NCI-H1105 treated with DMSO at 0.1 percent for 48 hours (cell line): ENCODE measurements at regions not wholly inside any gene's neighbourhood (a gene's known extent, or its start where the extent isn't known, plus 50 kb on each side); places are given as distances from the start of the nearest gene placed in this dataset.

Source experiments
- DNase-seq: peaks from one replicate; lab custom pipeline; 2025; lab: John Stamatoyannopoulos, UW

- no peak for DNase-seq
Observed at GRCh38 chr22:48448821-48449220, 1378.9 kb downstream of the BRD1 start.

GRCh38 chr22:48445113-48445827 is 1382.4 kb downstream of the BRD1 start:
- no peak for DNase-seq

- no peak for DNase-seq
Observed at GRCh38 chr22:48444320-48445112, 1383.2 kb downstream of the BRD1 start.

DNA sequence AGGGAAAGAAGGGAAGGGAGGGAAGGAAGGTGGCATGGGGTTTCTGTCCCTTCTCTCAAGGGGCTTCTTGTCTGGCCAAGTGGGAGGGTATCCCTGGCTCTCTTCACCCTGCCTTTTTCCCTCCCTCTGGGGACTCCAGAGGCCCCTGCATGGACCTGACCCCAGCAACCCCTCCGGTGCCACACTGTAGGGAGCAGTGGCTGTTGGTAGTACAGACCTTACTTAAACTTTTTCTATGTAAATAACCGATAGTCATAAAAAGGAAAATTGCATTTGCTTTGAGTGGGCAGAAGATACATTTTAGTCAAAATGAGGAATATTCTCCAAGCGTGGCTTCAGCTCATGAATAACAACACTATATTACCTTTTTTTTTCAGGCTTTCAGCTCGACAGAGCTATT is 1384.0 kb downstream of the BRD1 start:
- DNase-seq = no peak

- no peak for DNase-seq
Observed at GRCh38 chr22:48442663-48443062, 1385.0 kb downstream of the BRD1 start.

DNA sequence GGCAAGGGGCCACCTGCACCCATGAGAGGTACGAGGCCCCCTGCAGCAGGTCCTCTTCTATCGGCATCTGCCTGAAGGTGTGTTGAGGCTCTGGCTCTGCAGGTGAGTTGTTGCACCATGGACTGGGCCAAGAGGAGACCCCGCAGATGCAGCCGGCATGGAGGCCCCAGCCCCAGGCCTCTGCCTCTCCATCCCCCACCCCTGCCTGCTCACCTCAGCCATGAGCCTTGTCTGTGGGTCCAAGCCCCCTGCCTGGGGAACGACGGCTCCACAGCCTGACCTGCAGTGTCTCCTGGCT is 1386.2 kb downstream of the BRD1 start:
- DNase-seq = no peak

GRCh38 chr22:48440673-48441552 is 1386.8 kb downstream of the BRD1 start:
- DNase-seq = no peak

DNA sequence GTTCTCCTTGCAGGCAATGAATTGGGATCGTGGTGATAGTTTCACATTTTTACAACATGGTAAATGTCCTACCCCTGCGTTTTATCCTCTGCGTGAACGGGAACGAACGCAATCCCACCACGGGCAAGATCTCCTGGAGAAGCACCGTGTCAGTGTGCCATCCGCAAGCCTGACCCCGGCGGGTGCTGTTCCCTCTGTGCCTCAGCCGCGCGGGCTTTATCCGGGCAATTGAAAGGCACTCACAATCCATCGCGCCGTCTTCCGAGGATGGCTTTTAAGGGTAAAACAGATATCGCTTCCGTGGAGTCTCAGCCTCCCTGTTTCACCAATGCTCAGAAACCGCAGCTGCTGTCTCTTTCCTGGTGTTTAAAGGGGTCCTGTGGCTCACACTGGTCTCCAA is 1387.5 kb downstream of the BRD1 start:
- DNase-seq = no peak

DNA sequence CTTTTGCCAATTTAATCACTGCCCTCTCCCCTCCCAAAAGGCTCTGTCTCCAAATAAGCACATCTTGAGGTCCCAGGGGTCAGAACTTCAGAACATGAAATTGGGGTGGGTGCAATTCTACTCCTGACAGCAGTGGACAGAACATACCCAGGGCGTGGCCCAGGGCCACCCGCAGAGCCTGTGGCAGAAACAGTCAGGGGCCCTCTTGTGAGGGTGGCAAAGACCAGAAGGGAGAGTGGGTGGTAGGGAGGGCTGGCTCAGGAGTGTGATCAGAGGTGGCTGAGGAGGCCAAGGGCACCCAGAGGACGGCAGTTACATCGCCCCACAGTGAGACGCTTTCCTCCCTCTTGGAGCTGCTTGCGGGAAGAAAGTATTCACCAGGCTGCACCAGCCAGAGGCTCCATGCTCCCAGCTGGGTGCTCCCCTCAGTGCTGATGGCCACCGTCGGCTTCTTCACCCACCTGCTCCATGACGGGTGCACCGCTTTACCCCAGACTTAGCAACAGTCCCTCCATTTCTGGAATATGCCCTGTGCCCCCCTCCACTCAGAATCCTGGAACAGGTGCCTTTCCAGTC is 1388.0 kb downstream of the BRD1 start:
- no peak for DNase-seq

- no peak for DNase-seq
Observed at GRCh38 chr22:48438800-48439559, 1388.7 kb downstream of the BRD1 start.

DNA sequence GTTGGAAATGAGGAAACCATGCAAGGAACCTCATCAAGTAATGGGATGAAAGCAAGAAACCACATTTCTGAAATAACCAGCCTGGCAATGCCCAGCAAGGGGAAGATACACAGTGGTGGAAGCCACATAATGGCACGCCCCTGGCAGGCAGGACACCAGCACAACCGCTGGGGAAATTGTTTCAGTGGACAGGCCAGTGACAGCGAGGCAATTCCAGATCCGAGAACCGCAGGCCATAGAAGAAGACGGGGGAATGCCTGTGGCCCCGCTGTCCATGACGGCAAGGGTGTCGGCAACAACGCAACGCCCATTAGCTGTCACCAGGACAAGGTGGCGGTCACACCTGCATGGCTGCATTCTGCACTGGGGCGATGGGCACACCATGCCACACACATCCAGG is 1389.6 kb downstream of the BRD1 start:
- DNase-seq = no peak

- no peak for DNase-seq
Observed at GRCh38 chr22:48436201-48436931, 1391.3 kb downstream of the BRD1 start.

DNA sequence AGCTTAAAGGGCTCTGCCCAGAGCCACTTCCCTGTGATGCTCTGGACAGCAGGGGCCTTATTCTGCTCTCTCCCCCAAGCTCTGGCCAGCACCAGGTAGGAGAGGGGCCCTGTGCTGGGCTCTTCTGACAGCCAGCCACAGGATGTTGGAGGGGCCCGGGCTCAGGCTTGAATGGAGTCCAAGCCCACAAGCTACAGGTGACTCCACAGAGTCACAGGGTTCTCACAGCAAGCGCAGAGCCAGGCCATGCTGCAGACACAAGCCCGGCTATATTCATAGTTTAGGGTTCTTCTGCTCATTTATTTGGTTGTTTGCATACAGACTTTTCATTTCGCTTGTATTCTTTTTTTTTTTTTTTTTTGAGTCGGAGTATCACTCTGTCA is 1392.8 kb downstream of the BRD1 start:
- no peak for DNase-seq

- DNase-seq = no peak
Observed at GRCh38 chr22:48434156-48434867, 1393.4 kb downstream of the BRD1 start.

DNA sequence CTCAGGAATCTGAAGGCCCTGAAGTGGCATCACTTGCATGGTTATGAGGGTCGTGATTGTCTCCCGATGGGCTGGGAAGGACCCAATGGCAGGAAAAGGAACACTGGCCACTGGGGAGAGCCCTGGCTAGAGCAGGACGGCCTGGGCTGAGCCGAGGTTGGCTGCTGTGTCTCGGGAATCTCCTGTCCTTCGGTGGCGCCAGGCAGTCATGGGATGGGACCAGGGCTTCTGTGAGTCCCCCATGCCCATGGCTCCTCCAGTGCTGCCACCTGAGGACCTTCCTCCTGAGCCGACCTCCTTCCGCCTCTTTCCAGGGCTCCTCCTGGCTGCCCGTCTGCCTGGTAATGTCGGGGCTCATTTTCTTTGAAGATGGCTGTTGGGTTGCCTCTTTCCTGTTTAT is 1394.0 kb downstream of the BRD1 start:
- DNase-seq = no peak

DNA sequence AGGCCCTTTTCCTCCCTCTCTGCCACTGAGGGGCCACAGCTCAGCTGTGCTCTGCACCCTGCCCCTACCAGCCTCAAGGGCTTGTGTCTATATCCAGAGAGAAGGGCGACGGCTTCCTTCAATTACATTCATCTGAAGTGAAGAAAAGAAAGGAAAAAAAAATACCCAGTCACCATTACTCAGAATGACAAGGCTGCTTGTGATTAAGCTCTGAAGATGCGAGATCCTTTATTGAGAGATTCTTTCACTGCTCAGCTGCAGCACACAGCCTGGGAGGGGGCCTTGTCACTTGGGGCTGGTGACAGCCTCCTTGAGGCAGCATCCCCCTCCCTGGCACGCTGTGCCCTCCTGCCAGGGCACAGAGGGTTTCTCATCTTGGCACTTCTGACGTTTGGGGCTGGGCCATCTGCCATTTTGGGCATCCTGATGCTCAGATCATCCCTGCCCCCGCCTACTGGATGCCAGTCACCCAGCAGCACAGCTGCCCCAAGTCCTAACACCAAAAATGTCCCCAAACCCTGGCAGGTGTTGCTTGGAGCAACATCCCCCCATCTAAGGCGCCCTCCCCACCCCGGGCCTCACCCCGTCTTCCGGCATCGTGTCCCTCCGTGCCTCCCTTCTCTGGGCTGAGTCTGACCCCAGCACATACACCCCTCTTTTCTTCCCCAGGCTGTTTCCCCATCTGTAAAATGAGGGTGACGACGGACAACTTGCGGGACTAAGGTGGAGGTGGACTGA is 1394.7 kb downstream of the BRD1 start:
- no peak for DNase-seq

DNA sequence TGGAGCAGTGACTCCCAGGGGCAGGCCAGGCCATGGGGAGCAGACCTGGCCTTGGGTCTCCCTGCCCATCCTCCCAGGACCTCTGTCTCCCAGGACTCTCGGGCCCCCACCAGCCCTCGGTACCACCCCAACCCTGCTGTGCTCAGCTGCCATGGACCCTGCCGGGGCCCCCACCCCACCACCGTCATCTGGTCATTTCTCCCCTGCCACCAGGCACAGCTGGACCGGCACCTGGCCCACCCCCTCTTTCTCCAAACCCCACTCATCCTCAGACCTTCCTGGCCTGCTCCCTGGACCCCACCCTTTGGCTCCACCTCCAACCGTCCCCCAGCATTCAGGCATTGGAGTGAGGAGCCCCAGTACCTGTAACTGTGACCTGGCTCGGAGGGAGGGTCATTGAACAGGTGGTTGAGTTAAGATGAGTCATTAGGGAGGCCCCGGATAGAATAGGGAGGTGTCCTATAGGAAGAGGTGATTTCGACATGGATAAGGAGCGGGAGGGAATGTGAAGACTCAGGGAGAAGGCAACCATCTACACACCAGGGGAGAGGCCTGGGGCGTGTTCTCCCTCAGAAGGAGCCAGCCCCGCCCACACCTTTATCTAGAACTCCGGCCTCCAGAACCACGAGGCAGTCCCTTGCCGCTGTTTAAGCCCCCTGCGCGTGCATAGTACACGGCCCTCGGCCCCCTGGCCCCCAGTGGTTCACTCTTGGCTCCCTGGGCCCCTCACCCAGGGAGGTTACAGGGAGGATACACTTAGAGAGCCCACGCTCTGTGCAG is 1395.9 kb downstream of the BRD1 start:
- DNase-seq = no peak

DNA sequence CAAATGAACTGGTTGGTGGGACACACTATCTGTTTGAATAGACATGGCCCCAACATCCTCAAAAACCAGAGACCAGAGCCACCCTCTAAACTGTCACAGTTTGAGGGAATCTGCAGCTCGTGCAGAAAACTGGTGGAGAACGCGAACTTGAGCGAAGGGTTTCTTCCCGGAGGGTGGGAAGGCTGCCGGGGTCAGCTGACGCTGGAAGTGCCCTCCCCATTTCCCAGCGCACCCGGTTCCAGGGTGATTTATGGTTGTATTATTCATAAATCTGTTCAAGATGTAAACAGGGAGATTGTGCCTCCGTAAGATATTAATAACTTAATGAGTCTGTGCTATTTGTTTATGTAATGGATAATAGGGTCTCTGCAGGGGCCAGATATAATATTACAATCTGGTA is 1396.7 kb downstream of the BRD1 start:
- DNase-seq = peak; percentile 74

DNA sequence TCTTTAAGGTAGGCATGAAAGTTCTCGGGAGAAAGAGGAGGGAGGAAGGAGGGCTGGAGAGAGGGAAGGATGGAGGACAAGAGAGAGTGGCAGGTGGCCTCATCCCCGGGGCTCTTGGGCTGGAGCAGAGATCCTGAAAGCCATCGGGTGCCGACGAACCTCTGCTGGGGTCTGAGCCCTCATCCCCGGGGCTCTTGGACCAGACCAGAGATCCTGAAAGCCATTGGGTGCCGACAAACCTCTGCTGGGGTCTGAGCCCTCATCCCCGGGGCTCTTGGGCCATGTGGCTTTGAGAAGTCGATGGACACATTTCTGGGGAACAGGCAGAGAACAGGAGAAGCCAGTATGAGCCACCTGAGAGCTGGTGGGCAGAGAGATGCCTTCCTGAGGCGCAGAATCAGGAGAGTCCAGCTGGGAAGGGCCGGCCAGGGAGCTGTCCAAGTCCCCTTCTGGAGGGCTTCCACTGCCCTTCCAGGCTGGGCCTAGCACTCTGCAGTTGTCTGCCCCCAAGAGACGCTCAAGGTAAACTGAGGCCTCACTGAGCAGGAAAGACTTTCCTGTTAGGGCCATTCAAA is 1398.1 kb downstream of the BRD1 start:
- no peak for DNase-seq
